Chondrocyte (in vitro differentiated cells): ENCODE measurements at regions not wholly inside any gene's neighbourhood (a gene's known extent, or its start where the extent isn't known, plus 50 kb on each side); places are given as distances from the start of the nearest gene placed in this dataset.

ENCODE experiments used
- DNase-seq: peaks from one replicate; pipeline ENCODE4 v3.0.0; 2021; ENCODE audit warnings: mixed read lengths, low spot score
- H3K27ac Mint-ChIP-seq: one replicate; pipeline ENCODE4 v1.8.0; 2021; ENCODE audit warnings: mild to moderate bottlenecking, moderate library complexity, mixed read lengths; ENCODE audit not compliant: unreplicated experiment
- H3K27me3 Mint-ChIP-seq: 2 replicates; pipeline ENCODE4 v1.8.0; 2021; ENCODE audit warnings: low read depth, mixed read lengths
- H3K36me3 Mint-ChIP-seq: 2 replicates; pipeline ENCODE4 v1.8.0; 2021; ENCODE audit warnings: low read depth, mixed read lengths
- H3K4me1 Mint-ChIP-seq: 2 replicates; pipeline ENCODE4 v1.8.0; 2021; ENCODE audit warnings: low read depth, mild to moderate bottlenecking, mixed read lengths
- H3K4me3 Mint-ChIP-seq: one replicate; pipeline ENCODE4 v1.8.0; 2021; ENCODE audit warnings: mild to moderate bottlenecking, moderate library complexity, mixed read lengths; ENCODE audit not compliant: unreplicated experiment
- H3K9me3 Mint-ChIP-seq: 2 replicates; pipeline ENCODE4 v1.8.0; 2021; ENCODE audit warnings: low read depth, mixed read lengths
- TF ChIP-seq, protein P1 (sequence below): fragments of 200-600 bp; sonication (generic); IDR thresholded peaks from 2 replicates; pipeline ENCODE4 v1.5.0; 2021; ENCODE audit warnings: antibody characterized with exemption, mild to moderate bottlenecking, moderate library complexity

DNA sequence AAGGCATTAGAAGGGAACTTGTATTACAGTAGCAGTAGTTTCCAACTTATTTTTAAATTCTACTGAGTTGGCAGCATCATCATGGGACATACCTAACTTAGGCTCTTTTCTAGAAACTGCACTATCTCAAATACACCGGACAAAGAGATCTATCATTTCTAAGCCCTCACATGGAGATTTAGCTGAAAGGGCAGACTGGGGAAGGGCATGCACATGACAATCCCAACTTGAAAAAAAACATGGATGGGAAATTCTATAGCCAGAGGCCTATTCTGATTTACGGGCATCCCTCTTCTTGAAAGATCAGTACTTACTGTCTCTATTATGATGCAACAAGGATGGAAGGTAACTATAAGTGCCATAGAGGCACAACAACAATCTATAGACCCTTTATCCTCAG, 1328.6 kb downstream of the UQCRFS1 start:
- Mint-ChIP-seq H3K4me1 (no peaks in the 10 kb centered on the region), H3K36me3 (no peaks in the 10 kb centered on the region), H3K27me3 (no peaks in the 10 kb centered on the region), H3K27ac (no peak overlapping the region), H3K9me3 (peaks cover 20% of the 10 kb centered on the region), H3K4me3 (no peak overlapping the region)
- TF ChIP-seq, protein P1, sequence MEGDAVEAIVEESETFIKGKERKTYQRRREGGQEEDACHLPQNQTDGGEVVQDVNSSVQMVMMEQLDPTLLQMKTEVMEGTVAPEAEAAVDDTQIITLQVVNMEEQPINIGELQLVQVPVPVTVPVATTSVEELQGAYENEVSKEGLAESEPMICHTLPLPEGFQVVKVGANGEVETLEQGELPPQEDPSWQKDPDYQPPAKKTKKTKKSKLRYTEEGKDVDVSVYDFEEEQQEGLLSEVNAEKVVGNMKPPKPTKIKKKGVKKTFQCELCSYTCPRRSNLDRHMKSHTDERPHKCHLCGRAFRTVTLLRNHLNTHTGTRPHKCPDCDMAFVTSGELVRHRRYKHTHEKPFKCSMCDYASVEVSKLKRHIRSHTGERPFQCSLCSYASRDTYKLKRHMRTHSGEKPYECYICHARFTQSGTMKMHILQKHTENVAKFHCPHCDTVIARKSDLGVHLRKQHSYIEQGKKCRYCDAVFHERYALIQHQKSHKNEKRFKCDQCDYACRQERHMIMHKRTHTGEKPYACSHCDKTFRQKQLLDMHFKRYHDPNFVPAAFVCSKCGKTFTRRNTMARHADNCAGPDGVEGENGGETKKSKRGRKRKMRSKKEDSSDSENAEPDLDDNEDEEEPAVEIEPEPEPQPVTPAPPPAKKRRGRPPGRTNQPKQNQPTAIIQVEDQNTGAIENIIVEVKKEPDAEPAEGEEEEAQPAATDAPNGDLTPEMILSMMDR = no peak
- DNase-seq = no peak

DNA sequence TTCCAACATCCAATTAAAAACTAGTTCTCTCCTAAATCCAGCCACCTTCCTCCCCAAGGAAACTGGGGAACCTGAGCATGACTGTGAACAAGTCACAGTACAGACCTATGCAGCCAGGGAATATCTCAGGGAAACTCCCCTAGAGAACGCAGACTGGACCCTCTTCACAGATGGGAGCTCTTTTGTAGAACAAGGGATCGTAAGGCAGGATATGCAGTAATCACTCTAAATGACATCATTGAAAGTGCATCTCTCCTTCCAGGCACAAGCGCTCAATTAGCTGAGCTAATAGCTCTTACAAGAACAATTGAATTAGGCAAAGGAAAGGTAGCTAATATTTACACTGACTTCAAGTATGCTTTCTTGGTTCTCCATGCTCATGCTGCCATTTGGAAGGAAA, 1331.7 kb downstream of the UQCRFS1 start:
- no peaks in the 10 kb centered on the region for H3K27me3 Mint-ChIP-seq
- no peak for DNase-seq
- no peaks in the 10 kb centered on the region for H3K4me1 Mint-ChIP-seq
- H3K9me3 Mint-ChIP-seq = peaks cover 8% of the 10 kb centered on the region
- TF ChIP-seq, protein P1 = no peak
- no peaks in the 10 kb centered on the region for H3K36me3 Mint-ChIP-seq
- no peak overlapping the region for H3K4me3 Mint-ChIP-seq
- H3K27ac Mint-ChIP-seq = no peak overlapping the region

DNA sequence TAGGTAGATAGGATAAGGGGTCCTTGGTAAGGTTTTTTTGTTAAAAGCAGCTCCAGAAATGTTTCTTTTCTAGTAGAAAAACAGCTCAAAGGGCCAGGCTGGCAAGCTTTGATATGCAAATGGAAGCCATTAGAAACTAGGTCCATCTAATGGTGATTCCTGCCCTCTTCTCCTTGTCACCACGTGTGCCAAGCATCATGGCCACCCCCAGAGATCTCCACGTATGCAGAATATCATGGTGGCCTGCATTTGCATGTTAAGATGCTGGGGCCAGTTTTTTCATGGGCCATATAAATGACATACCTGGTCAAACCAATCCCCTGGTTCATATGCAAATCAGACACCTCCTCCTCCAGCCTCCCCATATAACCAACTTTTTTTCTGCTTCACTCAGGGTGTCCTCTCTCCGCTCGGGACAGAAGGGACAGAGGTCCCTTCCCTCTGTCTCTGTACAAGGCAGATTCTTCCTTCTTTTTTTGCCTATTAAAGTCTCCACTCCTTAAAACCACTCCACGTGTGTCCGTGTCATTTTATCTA, 1335.9 kb downstream of the UQCRFS1 start:
- DNase-seq = no peak
- H3K9me3 Mint-ChIP-seq = peaks cover 12% of the 10 kb centered on the region

DNA sequence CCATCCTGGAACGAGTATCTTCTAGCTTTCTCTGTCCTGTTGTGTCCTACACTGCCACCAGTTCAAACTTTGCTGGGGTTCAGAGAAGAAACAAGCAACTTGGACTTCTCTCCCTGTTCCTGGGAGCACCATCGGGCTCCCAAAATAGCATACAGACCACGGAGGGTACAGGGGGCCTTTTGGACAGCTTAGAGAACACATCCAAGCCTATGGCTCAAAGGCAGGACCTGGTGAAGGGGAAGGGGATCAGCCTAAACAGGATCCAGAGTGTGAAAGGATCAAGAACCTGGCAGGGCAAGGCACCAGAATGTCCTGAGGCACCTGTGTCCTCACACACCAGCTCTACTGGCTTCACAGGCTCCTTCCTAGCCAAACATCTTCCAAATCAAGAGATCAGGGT, 1336.5 kb downstream of the UQCRFS1 start:
- TF ChIP-seq, protein P1 = no peak
- Mint-ChIP-seq H3K9me3 (peaks cover 13% of the 10 kb centered on the region), H3K4me3 (no peak overlapping the region), H3K27me3 (no peaks in the 10 kb centered on the region), H3K36me3 (no peaks in the 10 kb centered on the region), H3K27ac (no peak overlapping the region), H3K4me1 (no peaks in the 10 kb centered on the region)
- DNase-seq = no peak

More for the DNA sequence above, 1335.9 kb downstream of the UQCRFS1 start:
- Mint-ChIP-seq H3K4me3 (no peak overlapping the region), H3K36me3 (no peaks in the 10 kb centered on the region), H3K27ac (no peak overlapping the region), H3K27me3 (no peaks in the 10 kb centered on the region), H3K4me1 (no peaks in the 10 kb centered on the region)
- TF ChIP-seq, protein P1 = no peak

DNA sequence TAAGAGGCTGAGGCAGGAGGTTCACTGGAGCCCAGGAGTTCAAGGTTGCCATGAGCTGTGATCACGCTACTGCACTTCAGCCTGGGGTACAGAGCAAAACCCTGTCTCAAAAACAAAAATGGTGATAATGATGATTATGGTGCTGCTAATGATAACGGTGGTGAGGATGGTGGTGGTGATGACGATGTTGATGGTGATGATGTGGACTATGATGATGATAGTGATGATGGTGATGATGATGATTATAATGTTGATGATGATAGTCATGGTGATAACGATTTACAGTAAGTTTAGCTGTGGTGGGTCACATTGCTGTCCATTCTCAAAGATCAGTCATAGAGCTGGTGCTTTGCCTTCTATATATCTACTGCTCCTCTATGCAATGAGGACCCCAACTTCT, 1340.6 kb downstream of the UQCRFS1 start:
- no peak overlapping the region for H3K27ac Mint-ChIP-seq
- TF ChIP-seq, protein P1 = no peak
- no peak for DNase-seq
- no peak overlapping the region for H3K4me3 Mint-ChIP-seq
- H3K36me3 Mint-ChIP-seq = no peaks in the 10 kb centered on the region
- no peaks in the 10 kb centered on the region for H3K4me1 Mint-ChIP-seq
- H3K9me3 Mint-ChIP-seq = peaks cover 10% of the 10 kb centered on the region
- no peaks in the 10 kb centered on the region for H3K27me3 Mint-ChIP-seq
